NCI-H128 (cell line): ENCODE measurements at regions not wholly inside any gene's neighbourhood (a gene's known extent, or its start where the extent isn't known, plus 50 kb on each side); places are given as distances from the start of the nearest gene placed in this dataset.
A peak's percentile ranks its signal among the peaks of the same experiment; 100 is the strongest.

ENCODE experiments used
- DNase-seq: peaks from one replicate; lab custom pipeline; 2025; ENCODE audit not compliant: unreplicated experiment; lab: John Stamatoyannopoulos, UW

- DNase-seq: no peak
Measured at GRCh38 chr6:134719911-134720310, 230.0 kb downstream of the ALDH8A1 start.

DNA sequence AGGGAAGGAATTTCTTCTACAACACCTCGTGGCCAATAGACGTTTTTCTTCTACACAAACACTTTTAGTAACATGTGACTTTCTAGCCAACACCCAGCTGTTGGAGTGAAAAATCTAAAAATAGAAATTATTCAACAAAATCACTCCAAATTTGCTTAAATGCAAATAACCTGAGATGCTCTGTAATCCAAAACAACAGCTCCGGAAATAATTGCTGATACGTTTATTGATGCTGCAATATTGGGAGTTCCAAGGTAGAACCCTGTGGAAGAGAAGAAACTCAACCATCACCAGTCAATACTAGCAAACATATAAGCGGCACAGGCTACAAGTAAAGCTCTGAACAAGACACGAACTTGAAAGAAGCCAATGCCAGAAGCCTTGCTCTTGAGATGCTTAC, 230.6 kb downstream of the ALDH8A1 start:
- DNase-seq: no peak

- peak; percentile 17 for DNase-seq
Measured at GRCh38 chr6:134714679-134715078, 235.2 kb downstream of the ALDH8A1 start.

GRCh38 chr6:134714113-134714512, 235.8 kb downstream of the ALDH8A1 start:
- DNase-seq: no peak

- no peak for DNase-seq
Measured at GRCh38 chr6:134712311-134712710, 237.6 kb downstream of the ALDH8A1 start.

DNA sequence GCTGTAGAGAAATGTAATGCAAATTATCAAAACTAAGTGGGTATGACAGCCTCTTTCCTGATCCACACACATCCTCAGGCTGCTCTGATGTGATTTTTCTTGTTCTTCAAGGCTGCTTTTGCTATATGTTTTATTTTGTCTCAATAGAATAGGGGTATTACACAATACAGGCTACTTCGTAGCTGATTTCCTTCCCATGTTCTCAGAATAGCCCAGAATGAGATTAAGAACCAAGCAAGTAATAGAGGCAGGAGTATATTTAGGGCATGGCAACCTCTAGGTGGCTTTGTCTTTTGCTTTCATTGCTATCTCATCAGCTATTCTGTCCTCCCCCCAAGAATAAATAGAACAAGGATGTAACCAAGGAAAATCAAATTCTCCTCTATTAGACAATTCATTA, 241.8 kb downstream of the ALDH8A1 start:
- no peak for DNase-seq

DNA sequence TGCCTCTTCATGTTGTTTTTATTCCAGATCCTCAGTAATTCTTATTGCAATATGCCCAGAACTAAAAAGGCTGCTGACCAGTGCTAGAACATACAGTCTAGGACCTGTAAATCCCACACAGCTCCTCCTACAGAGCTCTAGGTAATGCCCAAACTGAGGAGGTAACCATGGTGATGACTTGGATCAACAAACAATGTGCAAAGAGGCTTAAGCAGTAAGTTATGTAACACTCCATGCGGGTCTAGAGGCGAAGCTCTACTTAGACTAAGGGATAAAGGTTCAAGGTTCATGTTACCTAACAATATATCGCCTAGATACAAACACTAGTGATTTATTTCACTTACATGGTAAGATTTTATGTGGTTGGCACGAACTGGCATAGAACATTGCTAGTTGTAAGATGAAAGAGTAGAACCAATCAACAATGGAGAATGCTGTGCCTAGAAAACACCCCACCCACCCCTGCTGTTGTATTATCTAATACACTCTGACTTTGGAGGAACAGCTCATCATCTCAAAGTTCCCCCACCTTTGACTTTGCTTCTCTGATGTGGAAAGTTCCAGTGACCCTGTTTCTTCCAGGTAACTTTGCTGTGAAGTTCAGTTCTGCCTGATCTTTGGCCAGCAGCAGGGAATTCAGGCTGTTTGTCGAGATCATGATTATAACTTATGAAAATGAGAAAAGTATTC, 242.4 kb downstream of the ALDH8A1 start:
- no peak for DNase-seq

- no peak for DNase-seq
Measured at GRCh38 chr6:134706806-134707205, 243.1 kb downstream of the ALDH8A1 start.

GRCh38 chr6:134706153-134706552, 243.7 kb downstream of the ALDH8A1 start:
- DNase-seq: no peak

- no peak for DNase-seq
Measured at GRCh38 chr6:134703206-134703605, 246.7 kb downstream of the ALDH8A1 start.

DNA sequence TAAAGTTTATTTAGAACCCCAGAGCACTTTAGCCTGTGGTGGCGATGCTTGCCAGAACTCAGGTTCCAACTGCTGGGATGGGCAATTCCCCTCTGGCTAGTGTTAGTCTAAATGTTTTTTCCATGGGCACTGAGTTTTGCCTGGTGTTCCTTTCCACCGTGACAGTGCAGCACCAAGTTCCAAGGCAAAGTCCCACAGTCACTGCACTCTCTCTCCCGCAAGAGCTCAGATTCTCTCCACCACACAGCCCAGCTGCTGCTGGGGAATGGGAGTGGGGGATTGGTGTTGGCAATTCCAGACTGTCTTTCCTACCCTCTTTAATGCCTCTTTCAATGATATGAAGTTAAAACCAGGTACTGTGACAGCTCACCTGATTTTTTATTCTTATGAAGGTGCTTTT, 247.6 kb downstream of the ALDH8A1 start:
- DNase-seq: no peak

- DNase-seq: no peak
Measured at GRCh38 chr6:134701301-134701700, 248.6 kb downstream of the ALDH8A1 start.

DNA sequence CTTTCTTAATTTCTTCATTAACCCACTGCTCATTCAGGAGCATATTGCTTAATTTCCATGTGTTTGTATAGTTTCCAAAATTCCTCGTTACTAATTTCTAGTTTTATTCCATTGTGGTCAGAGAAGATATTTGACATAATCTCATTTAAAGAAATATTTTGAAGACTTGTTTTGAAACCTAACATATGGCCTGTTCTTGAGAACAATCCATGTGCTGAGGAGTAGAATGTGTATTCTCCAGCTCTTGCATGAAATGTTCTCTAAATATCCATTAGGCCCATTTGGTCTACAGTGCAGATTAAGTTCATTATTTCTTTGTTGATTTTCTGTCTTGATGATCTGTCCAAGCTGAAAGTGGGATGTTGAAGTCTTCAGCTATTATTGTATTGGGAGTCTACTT, 251.7 kb downstream of the ALDH8A1 start:
- DNase-seq: no peak

GRCh38 chr6:134692008-134692407, 257.9 kb downstream of the ALDH8A1 start:
- DNase-seq: no peak

GRCh38 chr6:134691180-134691579, 258.7 kb downstream of the ALDH8A1 start:
- no peak for DNase-seq

DNA sequence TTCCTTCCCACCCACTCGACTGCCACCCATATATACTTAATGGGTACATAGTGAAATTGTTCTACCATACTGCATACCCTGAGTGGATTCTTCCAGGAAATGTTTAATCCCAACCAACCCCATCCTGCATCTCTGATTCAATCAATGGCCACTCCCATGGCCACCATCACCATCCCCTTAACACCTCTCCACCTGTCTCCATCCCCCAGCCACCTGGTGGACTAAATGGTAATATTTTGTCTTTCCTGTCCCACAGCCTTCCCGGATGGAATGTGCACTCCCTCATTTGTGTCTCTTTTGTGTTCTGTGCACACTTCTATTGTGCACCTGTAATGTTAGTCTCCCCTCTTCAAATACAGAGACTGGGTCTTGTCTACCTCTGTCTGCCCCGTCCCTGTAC, 259.9 kb downstream of the ALDH8A1 start:
- DNase-seq: no peak

DNA sequence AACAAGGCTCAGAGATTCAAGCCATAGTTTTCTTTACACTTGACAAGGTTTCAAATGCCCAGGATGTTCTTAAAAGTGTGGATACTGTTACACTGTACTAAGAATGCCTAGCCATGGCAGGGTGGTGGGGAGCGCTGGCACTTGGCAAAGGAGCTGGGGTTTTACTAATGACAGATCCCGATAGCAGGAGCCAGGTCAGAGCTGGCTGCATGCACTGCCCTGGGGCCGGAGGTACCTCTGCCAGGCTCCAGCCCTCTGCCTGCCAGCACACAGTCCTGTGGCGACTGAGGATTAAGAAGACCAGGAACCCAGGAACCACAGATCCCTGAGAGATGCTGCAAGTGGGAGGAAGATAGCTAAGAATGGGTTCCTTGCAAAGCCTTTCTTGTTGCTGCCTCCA, 260.3 kb downstream of the ALDH8A1 start:
- DNase-seq: no peak

GRCh38 chr6:134689177-134689576, 260.7 kb downstream of the ALDH8A1 start:
- no peak for DNase-seq

GRCh38 chr6:134686071-134686470, 263.8 kb downstream of the ALDH8A1 start:
- no peak for DNase-seq

- no peak for DNase-seq
Measured at GRCh38 chr6:134684423-134684795, 265.5 kb downstream of the ALDH8A1 start.

GRCh38 chr6:134683783-134684422, 266.0 kb downstream of the ALDH8A1 start:
- no peak for DNase-seq

- DNase-seq: no peak
Measured at GRCh38 chr6:134680433-134680832, 269.5 kb downstream of the ALDH8A1 start.

GRCh38 chr6:134680021-134680420, 269.9 kb downstream of the ALDH8A1 start:
- no peak for DNase-seq
